Trophoblast cell (in vitro differentiated cells and primary cell): ENCODE measurements at regions not wholly inside any gene's neighbourhood (a gene's known extent, or its start where the extent isn't known, plus 50 kb on each side); places are given as distances from the start of the nearest gene placed in this dataset.

Experiments
- DNase-seq, 2 donors: peaks; one replicate each; pipeline ENCODE4 v3.0.0-alpha.2; 2016
- H2AFZ ChIP-seq: 2 replicates; pipeline ENCODE4 v1.6.1; 2013; ENCODE audit warnings: low read length, moderate library complexity, mild to moderate bottlenecking; ENCODE audit not compliant: insufficient read depth, poor library complexity
- H2AK5ac ChIP-seq: 2 replicates; pipeline ENCODE4 v1.6.1; 2013; ENCODE audit warnings: mild to moderate bottlenecking, low read length
- H2BK120ac ChIP-seq: 2 replicates; pipeline ENCODE4 v1.6.1; 2013; ENCODE audit warnings: low read length, mild to moderate bottlenecking, moderate library complexity; ENCODE audit not compliant: insufficient read depth, poor library complexity
- H2BK12ac ChIP-seq: 2 replicates; pipeline ENCODE4 v1.6.1; 2013; ENCODE audit warnings: mild to moderate bottlenecking, low read length, moderate library complexity
- H2BK5ac ChIP-seq: 2 replicates; pipeline ENCODE4 v1.6.1; 2013; ENCODE audit warnings: low read length, low read depth, moderate library complexity, mild to moderate bottlenecking; ENCODE audit not compliant: poor library complexity
- H3K14ac ChIP-seq: 2 replicates; pipeline ENCODE4 v1.6.1; 2013; ENCODE audit warnings: mild to moderate bottlenecking, low read length
- H3K18ac ChIP-seq: 2 replicates; pipeline ENCODE4 v1.6.1; 2013; ENCODE audit warnings: mild to moderate bottlenecking, low read length
- H3K23ac ChIP-seq: 2 replicates; pipeline ENCODE4 v1.6.1; 2013; ENCODE audit warnings: low read length
- H3K27ac ChIP-seq: 2 replicates; pipeline ENCODE4 v1.5.1; 2013; ENCODE audit warnings: low read depth, mild to moderate bottlenecking, inconsistent platforms, low read length, moderate library complexity
- H3K27me3 ChIP-seq: 2 replicates; pipeline ENCODE4 v1.6.1; 2013; ENCODE audit warnings: inconsistent platforms, mild to moderate bottlenecking, low read length, moderate library complexity; ENCODE audit not compliant: insufficient read depth
- H3K36me3 ChIP-seq, 2 experiments: 1 replicate in 1 of 2; 2 replicates in 1 of 2; pipeline ENCODE4 v1.6.1; 2013; ENCODE audit warnings: low read length in 2 of 2, mild to moderate bottlenecking in 2 of 2, moderate library complexity in 1 of 2; ENCODE audit not compliant: insufficient read depth in 2 of 2, control insufficient read depth in 1 of 2
- H3K4ac ChIP-seq: 2 replicates; pipeline ENCODE4 v1.6.1; 2013; ENCODE audit warnings: low read depth, mild to moderate bottlenecking, low read length, moderate library complexity
- H3K4me1 ChIP-seq, 2 experiments: 1 replicate in 1 of 2; 2 replicates in 1 of 2; pipeline ENCODE4 v1.6.1; 2013; ENCODE audit warnings: low read length in 2 of 2, mild to moderate bottlenecking in 2 of 2, moderate library complexity in 1 of 2; ENCODE audit not compliant: insufficient read depth in 2 of 2, control insufficient read depth in 1 of 2
- H3K4me2 ChIP-seq: 2 replicates; pipeline ENCODE4 v1.6.1; 2013; ENCODE audit warnings: inconsistent platforms, mild to moderate bottlenecking, low read length, moderate library complexity
- H3K4me3 ChIP-seq: 2 replicates; pipeline ENCODE4 v1.5.1; 2013; ENCODE audit warnings: mild to moderate bottlenecking, low read depth, low read length, inconsistent platforms
- H3K79me1 ChIP-seq: one replicate; pipeline ENCODE4 v1.6.1; 2013; ENCODE audit warnings: low read length
- H3K79me2 ChIP-seq: 2 replicates; pipeline ENCODE4 v1.6.1; 2013; ENCODE audit warnings: low read length, mild to moderate bottlenecking; ENCODE audit not compliant: control insufficient read depth, insufficient read depth, poor library complexity
- H3K9ac ChIP-seq: 2 replicates; pipeline ENCODE4 v1.6.1; 2013; ENCODE audit warnings: mild to moderate bottlenecking, low read length
- H3K9me3 ChIP-seq: 2 replicates; pipeline ENCODE4 v1.6.1; 2013; ENCODE audit warnings: low read depth, mild to moderate bottlenecking, control low read depth, inconsistent platforms, low read length; ENCODE audit not compliant: insufficient read depth
- H4K12ac ChIP-seq: 2 replicates; pipeline ENCODE4 v1.6.1; 2013; ENCODE audit warnings: low read depth, mild to moderate bottlenecking, low read length, moderate library complexity
- H4K8ac ChIP-seq: 2 replicates; pipeline ENCODE4 v1.6.1; 2013; ENCODE audit warnings: low read depth, mild to moderate bottlenecking, low read length, moderate library complexity
- H4K91ac ChIP-seq: one replicate; pipeline ENCODE4 v1.6.1; 2013; ENCODE audit warnings: low read depth, mild to moderate bottlenecking, low read length, moderate library complexity
- WGBS: extraction: QIAGEN DNeasy Blood & Tissue Kit; methylation state at CpG from one replicate; pipeline ENCODE4 v1.1.7; 2013; ENCODE audit warnings: missing lambda C conversion rate; ENCODE audit not compliant: insufficient read length, insufficient coverage; ENCODE audit errors: extremely low coverage; 5-methylcytosine and 5-hydroxymethylcytosine counted together

DNA sequence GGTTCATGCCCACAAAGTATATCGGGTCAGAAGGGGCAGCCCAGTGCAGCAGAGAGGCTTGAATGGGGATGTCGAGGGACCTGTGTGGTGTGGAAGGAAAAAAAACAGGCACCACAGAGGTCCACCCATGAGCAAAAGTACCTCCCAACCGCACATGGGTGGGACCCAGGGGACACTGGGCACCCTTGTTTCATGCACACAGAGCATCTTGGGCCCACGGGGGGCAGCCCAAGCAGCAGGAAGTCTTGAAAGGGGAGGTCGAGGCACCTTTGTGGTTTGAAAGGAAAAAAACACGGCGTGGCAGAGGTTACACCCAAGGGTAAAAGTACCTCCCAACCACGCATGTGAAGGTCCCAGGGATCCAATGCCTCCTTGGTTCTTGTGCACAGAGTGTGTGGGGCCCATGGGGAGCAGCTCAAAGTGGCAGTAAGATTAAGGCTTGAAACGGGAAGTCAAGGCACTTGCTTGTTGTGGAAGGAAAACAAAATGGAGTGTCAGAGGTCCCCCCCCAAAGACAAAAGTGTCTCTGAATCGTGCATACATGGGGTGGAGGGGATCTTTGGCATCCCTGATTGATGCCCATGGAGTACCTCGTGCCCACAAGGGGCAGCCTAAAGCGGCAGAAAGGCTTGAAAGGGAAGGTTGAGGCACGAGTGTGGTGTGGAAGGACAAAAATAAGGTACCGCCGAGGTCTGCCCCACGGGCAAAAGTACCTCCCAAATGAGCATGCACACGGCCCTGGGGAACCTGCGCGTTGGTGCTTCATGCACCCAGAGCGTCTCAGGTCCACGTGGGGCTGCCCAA lies 575.5 kb downstream of the ALG10 start:
- H3K27me3 ChIP-seq, result no peaks in the 10 kb centered on the region
- H4K91ac ChIP-seq, result no peak overlapping the region
- no peak overlapping the region for H3K27ac ChIP-seq
- no peak overlapping the region for H2BK12ac ChIP-seq
- no peaks in the 10 kb centered on the region for H3K4me1 ChIP-seq
- H2BK5ac ChIP-seq, result no peak overlapping the region
- no peaks in the 10 kb centered on the region for H3K79me1 ChIP-seq
- H3K4me3 ChIP-seq, result no peak overlapping the region
- no peaks in the 10 kb centered on the region for H3K79me2 ChIP-seq
- H4K12ac ChIP-seq, result no peak overlapping the region
- H3K18ac ChIP-seq, result no peak overlapping the region
- no peak overlapping the region for H3K23ac ChIP-seq
- H3K14ac ChIP-seq, result no peak overlapping the region
- no CpG with 5 or more reads among the region's 21 CpGs for WGBS
- no peak overlapping the region for H2BK120ac ChIP-seq
- peaks cover 71% of the 10 kb centered on the region for H3K9me3 ChIP-seq
- no peak overlapping the region for H2AFZ ChIP-seq
- no peaks in the 10 kb centered on the region for H3K36me3 ChIP-seq
- H2AK5ac ChIP-seq, result no peak overlapping the region
- no peak overlapping the region for H4K8ac ChIP-seq
- no peak overlapping the region for H3K9ac ChIP-seq
- no peak for DNase-seq
- no peak overlapping the region for H3K4me2 ChIP-seq
- H3K4ac ChIP-seq, result no peak overlapping the region

DNA sequence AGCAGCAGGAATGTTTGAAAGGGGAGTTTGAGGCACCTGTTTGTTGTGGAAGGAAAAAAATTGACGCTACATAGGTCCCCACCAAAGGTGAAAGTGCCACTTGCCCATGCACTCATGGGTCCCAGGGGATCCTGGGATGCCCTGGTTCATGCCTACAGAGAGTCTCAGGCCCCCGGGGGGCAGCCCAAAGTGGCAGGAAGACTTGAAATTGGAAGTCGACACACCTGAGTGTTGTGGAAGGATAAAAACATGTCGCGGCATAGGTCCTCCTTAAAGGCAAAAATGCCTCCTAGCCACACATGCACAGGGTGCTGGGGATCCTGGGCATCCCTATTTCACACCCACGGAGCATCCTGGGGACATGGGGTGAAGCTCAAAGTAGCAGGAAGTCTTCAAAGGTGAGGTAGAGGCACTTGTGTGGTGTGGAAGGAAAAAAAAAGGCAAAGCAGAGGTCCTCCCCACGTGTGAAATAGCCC lies 576.1 kb downstream of the ALG10 start:
- Histone ChIP-seq H3K18ac (no peak overlapping the region), H3K27ac (no peak overlapping the region), H3K4ac (no peak overlapping the region), H2AFZ (no peak overlapping the region), H3K79me2 (no peaks in the 10 kb centered on the region), H2BK5ac (no peak overlapping the region), H3K79me1 (no peaks in the 10 kb centered on the region), H2AK5ac (no peak overlapping the region), H4K91ac (no peak overlapping the region), H3K36me3 (no peaks in the 10 kb centered on the region), H2BK12ac (no peak overlapping the region), H3K4me3 (no peak overlapping the region), H3K9me3 (peaks cover 78% of the 10 kb centered on the region), H3K4me2 (no peak overlapping the region), H4K12ac (no peak overlapping the region), H3K9ac (no peak overlapping the region), H2BK120ac (no peak overlapping the region), H3K27me3 (no peaks in the 10 kb centered on the region), H3K23ac (no peak overlapping the region), H4K8ac (no peak overlapping the region), H3K4me1 (no peaks in the 10 kb centered on the region), H3K14ac (no peak overlapping the region)
- DNase-seq, result no peak
- no CpG with 5 or more reads among the region's 7 CpGs for WGBS

DNA sequence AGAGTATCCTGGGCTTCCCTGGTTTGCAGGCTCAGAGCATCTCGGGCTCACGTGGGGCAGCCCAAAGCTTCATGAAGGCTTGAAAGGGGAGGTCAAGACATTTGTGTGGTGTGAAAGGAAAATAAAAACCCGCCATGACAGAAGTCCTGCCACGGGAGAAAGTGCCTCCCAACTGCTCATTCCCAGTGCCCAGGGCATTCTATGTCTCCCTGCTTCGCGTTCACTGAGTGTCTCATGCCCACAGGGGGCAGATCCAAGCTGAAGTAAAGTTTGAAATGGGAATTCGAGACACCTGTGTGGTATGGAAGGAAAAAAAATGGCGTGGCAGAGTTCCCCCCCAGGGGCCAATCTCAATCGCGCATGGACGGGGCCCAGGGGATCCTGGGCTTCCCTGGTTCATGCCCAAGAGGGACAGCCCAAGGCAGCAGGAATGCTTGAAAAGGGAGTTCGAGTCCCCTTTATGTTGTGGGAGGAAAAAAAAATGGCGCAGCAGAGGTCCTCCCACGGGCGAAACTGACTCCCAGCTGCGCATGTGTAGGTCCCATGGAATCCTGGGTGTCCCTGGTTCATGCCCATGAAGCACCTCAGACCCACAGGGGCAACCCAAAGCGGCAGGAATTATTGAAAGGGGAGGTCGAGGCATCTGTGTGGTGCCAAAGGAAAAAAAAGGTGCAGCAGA lies 576.7 kb downstream of the ALG10 start:
- no peak overlapping the region for H3K27ac ChIP-seq
- no peaks in the 10 kb centered on the region for H3K27me3 ChIP-seq
- no peak overlapping the region for H2AFZ ChIP-seq
- H2AK5ac ChIP-seq, result no peak overlapping the region
- DNase-seq, result no peak
- H2BK12ac ChIP-seq, result no peak overlapping the region
- H3K23ac ChIP-seq, result no peak overlapping the region
- no peak overlapping the region for H3K4ac ChIP-seq
- no peak overlapping the region for H3K18ac ChIP-seq
- H4K12ac ChIP-seq, result no peak overlapping the region
- H2BK120ac ChIP-seq, result no peak overlapping the region
- H3K14ac ChIP-seq, result no peak overlapping the region
- H3K79me2 ChIP-seq, result no peaks in the 10 kb centered on the region
- H3K9me3 ChIP-seq, result peaks cover 83% of the 10 kb centered on the region
- H3K4me2 ChIP-seq, result no peak overlapping the region
- H3K9ac ChIP-seq, result no peak overlapping the region
- no peaks in the 10 kb centered on the region for H3K79me1 ChIP-seq
- H4K91ac ChIP-seq, result no peak overlapping the region
- H2BK5ac ChIP-seq, result no peak overlapping the region
- H3K4me1 ChIP-seq, result no peaks in the 10 kb centered on the region
- H3K4me3 ChIP-seq, result no peak overlapping the region
- no peak overlapping the region for H4K8ac ChIP-seq
- no peaks in the 10 kb centered on the region for H3K36me3 ChIP-seq
- no CpG with 5 or more reads among the region's 18 CpGs for WGBS

DNA sequence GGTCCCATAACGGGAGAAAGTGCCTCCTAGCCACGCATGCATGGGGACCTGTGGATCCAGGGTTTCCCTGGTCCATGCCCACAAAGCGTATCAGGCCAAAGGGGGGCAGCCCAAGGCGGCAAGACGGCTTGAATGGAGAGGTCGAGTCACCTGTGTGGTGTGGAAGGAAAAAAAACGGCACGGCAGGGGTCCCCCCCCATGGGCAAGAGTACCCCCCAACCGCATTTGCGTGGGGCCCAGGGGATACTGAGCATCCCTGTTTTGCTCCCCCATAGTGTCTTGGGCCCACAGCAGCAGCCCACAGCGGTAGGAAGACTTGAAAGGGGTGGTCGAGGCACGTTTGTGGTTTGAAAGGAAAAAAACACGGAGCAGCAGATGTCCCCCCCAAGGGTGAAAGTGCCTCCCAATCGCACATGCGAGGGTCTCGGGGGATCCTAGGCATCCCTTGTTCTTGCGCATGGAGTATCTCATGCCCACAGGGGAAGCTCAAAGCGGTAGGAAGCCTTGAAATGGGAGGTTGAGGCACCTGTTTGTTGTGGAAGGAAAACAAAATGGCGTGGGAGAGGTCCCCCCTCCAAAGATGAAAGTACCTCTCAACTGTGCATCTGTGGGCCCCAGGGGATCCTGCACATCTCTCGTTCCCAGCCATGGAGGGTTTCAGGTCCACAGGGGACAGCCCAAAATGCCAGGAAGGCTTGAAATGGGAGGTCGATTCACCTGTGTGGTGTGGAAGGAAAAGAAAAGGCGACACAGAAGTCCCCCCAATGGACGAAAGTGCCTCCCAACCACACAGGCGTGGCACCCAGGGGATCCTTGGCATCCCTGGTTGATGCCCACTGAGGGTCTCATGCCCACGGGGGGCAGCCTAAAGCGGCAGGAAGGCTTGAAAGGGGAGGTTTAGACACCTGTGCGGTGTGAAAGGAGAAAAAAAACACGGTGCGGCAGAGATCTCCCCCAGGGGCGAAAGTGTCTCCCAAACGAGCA lies 577.5 kb downstream of the ALG10 start:
- Histone ChIP-seq H3K36me3 (no peaks in the 10 kb centered on the region), H2AK5ac (no peak overlapping the region)
- WGBS, result no CpG with 5 or more reads among the region's 32 CpGs

More for the DNA sequence above, 577.5 kb downstream of the ALG10 start:
- Histone ChIP-seq H3K23ac (no peak overlapping the region), H3K79me2 (no peaks in the 10 kb centered on the region), H3K4me2 (no peak overlapping the region), H2BK5ac (no peak overlapping the region), H4K91ac (no peak overlapping the region), H2BK12ac (no peak overlapping the region), H4K12ac (no peak overlapping the region), H3K27me3 (no peaks in the 10 kb centered on the region), H4K8ac (no peak overlapping the region), H3K14ac (no peak overlapping the region), H3K9ac (no peak overlapping the region), H2BK120ac (no peak overlapping the region), H3K18ac (no peak overlapping the region), H3K9me3 (peaks cover 91% of the 10 kb centered on the region), H3K4me3 (no peak overlapping the region), H3K4me1 (no peaks in the 10 kb centered on the region), H3K4ac (no peak overlapping the region), H3K27ac (no peak overlapping the region), H2AFZ (no peak overlapping the region), H3K79me1 (no peaks in the 10 kb centered on the region)
- no peak for DNase-seq
